ENCODE measurements at regions not wholly inside any gene's neighbourhood (a gene's known extent, or its start where the extent isn't known, plus 50 kb on each side); places are given as distances from the start of the nearest gene placed in this dataset.

DNA sequence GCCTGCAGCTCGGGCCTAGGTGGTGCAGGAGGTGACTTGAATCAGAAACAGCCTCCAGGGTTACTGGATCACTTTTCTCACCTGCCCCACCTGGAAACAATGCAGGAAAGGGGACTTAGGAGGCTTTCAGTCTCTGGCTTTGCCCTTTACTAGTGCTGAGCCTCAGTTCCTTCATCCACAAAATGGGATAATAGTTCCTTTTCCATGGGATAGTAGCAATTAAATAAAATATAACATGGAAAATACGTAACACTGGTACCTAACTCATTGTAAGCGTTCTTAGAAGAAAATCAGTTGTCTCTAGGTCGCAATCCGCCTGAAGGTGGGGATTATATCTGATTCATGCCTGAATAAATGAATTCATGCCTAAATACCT is 91.4 kb upstream of the CALM2 start:
- in situ Hi-C loops (cut with HindIII; ENCODE audit: low sequenced_read_pairs), result no loop called here

GRCh38 chr2:47266939-47267710 is 90.8 kb upstream of the CALM2 start:
- in situ Hi-C loops (cut with HindIII; ENCODE audit: low sequenced_read_pairs), result no loop called here

DNA sequence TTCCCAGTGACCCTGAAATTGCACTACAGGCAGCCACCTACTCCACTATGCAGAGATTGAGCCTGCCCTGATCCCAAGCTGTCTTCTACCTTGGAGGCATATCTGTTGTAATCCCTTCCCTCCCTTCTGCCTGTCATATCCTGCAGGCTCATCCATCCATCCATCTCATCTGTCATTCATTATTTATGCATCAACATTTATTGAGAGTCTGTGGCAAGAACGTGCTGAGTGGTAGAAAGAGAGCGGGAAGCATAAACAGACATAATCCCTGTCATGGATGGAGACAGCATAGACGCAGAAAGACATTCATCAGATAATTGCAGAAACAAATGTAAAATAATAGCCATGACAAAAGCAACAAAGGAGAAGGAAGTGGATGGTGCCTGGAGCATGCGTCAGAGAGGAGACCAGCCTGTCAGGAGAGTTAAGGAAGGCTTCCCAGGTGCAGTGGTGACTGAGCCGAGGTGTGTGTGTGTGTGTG is 89.5 kb upstream of the CALM2 start:
- in situ Hi-C loops (cut with HindIII; ENCODE audit: low sequenced_read_pairs), result no loop called here

DNA sequence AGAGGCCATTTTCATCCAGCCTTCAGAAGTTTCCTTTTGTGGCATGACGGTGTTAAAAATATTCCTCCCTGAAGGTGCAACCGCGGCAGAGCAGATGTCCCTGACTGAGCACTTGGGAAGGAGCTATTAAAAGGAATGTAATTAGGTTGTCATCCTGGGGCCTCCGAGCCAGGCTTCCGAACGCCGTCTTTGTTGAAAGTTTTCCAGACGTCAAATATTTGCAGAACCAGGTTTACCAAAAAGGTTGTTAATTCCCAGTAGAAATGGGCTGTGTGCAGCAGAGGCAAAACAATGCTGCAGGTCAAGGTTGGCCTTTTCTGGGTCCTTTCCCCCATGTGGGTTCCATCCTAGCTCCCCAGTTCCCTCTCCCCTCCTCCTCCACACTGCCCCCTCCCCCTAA is 88.8 kb upstream of the CALM2 start:
- in situ Hi-C loops (cut with HindIII; ENCODE audit: low sequenced_read_pairs), result no loop called here

DNA sequence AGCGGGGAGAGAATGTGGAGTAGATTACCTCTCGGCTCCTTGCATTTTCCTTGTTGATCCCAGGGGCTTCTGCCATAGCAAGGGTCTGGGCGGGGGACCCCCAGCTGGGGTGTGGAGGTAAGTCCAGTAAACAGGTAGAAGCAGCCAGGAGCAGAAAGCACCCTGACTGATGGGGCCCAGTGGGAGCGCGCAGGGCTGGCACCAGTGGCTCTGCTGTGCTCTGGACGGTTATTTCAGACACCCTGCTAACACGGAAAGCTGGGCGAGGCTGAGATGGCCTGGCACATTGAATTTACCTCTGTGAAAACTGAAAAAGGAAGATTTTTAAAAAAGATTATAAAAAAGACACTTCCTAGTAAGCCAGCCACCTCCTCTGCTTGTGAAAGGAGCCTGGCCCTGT is 88.4 kb upstream of the CALM2 start:
- in situ Hi-C loops (cut with HindIII; ENCODE audit: low sequenced_read_pairs), result no loop called here

- in situ Hi-C loops (cut with HindIII; ENCODE audit: low sequenced_read_pairs), result no loop called here
Observed at GRCh38 chr2:47264143-47264542, 87.8 kb upstream of the CALM2 start.

DNA sequence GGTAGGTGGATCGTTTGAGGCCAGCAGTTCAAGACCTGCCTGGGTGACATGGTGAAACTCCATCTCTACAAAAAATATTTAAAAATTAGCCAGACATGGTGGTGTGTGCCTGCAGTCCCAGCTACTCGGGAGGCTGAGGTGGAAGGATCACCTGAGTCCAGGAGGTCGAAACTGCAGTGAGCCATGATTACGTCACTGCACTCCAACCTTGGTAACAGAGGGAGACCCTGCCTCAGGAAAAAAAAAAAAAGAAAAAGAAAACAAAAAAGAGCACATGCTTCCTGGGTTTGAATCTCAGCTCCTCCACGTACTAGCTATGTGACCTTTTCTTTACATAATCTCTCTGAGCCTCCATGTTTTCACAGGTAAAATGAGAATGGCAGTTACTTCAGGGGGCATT is 86.3 kb upstream of the CALM2 start:
- in situ Hi-C loops (cut with HindIII; ENCODE audit: low sequenced_read_pairs), result no loop called here

DNA sequence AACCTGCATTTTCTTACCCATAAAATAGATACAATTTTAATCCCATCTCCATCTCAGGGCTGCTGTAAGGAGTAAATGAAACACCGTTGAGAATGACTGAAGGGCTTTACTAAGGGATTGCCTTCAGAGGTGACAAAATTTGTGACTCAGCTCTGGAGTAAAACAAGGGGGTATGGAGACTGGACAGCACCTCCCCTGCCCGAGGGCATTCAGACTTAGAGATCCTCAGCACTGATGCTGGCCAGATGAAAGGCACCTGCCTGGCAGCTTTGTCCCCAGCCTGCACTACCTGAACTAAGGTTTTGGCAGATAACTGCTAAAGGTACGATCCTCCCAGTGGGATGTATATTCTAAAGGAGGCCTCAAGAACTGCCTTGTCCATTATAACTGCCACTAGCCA is 84.7 kb upstream of the CALM2 start:
- in situ Hi-C loops (cut with HindIII; ENCODE audit: low sequenced_read_pairs), result no loop called here

DNA sequence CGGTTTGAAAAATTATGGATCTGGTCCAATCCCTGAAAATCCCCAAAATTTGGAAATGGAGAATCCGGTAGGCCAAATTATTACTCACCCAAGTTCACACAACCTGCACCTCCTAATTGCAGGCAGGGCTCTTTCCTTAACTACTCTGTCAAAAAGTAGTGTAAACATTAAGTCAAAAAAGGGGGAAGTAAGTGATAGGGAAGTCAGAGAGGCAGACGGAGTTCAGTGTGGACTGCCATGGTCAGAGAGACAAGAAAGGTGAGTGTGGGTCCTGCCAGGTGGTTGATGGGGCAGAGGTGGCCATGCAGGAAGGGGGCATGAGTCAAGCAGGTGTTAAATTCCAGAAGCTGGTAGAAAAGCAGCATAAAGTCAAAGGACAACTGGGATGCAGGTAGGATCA is 83.5 kb upstream of the CALM2 start:
- in situ Hi-C loops (cut with HindIII; ENCODE audit: low sequenced_read_pairs), result no loop called here

- in situ Hi-C loops (cut with HindIII; ENCODE audit: low sequenced_read_pairs), result no loop called here
Observed at GRCh38 chr2:47257946-47258348, 81.6 kb upstream of the CALM2 start.

DNA sequence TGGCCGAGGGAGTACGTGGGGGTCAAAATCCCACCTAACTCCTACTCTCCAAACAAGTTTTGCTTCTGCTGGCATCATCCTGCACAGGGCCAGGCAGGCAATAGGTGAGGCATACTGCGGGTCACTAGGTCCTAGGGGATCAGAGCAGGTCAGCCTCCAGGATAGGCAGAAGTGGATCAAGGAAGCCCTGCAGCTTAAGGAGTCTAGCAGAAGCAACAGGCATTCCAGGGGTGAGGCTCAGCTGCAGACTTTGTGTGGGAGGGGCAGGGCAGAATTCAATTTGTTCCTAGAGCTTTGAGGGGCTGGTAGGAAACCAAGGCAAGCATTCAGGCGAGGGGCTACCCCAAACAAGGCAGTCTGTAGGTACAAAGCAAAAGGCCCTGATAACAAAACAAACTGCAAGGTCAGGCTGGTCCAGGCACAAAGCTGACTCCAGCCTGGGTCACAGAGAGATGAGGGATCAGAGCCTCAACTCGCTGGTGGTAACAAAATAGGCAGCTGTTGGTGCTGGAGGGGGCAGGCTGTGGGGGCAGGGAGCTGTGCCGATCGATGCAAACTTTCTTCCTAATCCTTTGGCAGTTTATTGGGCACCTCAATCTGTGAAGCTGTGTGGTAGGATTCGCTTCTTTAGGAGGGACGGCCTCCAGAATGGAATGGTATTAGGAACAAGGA is 80.2 kb upstream of the CALM2 start:
- in situ Hi-C loops (cut with HindIII; ENCODE audit: low sequenced_read_pairs), result no loop called here

DNA sequence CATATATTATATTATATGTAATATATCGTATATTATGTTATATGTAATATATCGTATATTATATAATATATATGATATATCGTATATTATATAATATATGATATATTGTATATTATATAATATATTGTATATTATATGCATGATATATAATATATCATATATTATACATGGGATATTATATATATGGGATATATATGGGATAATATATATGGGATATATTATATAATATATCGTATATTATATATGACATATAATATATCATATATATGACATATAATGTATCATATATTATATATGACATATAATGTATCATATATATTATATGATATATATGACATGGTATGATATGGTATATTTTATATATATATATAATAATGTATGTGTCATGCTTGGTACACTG is 79.5 kb upstream of the CALM2 start:
- in situ Hi-C loops (cut with HindIII; ENCODE audit: low sequenced_read_pairs), result no loop called here

- in situ Hi-C loops (cut with HindIII; ENCODE audit: low sequenced_read_pairs), result no loop called here
Observed at GRCh38 chr2:47254464-47254863, 78.2 kb upstream of the CALM2 start.

DNA sequence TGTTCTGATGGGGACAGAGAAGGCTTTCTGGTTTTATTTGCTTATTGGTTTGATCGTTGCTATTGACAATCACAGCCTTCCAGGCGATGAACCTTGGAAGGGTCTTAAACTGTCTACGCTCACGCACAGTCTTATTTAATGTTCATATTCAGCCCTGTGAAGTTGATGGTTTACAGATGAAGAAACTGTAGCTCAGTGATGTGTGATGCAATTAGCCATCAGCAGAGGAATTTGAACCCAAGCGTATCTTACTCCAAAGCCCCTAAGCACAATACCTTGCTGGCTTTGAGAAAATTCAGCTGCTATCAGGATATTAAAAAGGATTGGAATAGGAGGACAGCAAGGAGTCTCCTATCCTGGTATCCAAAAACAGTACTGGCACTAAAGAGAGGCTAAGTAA is 77.1 kb upstream of the CALM2 start:
- in situ Hi-C loops (cut with HindIII; ENCODE audit: low sequenced_read_pairs), result no loop called here

DNA sequence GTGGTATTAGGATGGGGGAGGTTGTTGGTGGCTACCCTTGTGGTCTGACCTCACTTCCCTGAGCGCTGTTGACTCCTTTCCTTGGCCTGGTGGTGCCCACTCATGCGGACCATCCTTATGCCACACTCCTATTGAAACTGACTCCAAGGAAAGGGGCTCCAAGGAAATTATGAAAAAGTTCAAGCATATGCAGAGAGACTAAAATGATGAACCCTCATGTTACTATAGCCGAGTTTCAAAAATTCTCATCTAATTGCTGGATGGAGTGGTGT is 75.0 kb upstream of the CALM2 start:
- in situ Hi-C loops (cut with HindIII; ENCODE audit: low sequenced_read_pairs), result no loop called here

DNA sequence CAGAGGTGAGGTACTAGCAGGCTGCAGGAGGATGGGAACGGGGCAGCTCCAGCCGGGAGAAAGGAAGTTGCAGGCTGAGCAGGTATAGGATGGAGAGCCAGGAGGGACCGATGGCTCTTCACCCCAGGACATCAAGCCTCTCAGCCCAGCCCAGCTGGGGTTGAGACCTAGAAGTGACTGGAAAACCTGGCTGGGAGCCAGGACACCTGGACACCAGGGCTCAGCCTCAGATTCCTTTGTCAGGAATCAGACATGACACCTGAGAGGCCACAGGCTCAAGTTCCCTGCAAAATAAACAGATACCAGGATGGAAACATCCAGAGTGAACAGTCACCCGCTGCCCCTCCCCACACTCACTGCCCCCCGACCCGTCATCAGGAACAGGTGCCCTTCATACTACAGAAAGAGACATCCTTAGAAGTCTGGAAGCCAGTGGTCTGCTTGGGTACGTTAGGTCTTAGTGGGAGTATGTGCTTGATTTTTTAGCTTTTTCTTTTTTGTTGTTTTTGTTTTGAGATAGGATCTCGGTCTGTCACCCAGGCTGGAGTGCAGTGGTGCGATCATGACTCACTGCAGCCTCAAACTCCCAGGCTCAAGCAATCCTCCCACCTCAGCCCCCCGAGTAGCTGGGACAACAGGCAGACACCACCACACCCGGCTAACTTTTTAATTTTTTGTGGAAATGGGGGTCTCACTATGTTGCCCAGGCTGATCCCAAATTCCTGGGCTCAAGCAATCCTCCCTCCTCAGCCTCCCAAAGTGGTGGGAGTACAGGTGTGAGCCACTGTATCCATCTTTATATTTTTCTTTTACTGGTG is 74.5 kb upstream of the CALM2 start:
- in situ Hi-C loops (cut with HindIII; ENCODE audit: low sequenced_read_pairs), result no loop called here

- in situ Hi-C loops (cut with HindIII; ENCODE audit: low sequenced_read_pairs), result no loop called here
Observed at GRCh38 chr2:47249931-47250330, 73.6 kb upstream of the CALM2 start.

DNA sequence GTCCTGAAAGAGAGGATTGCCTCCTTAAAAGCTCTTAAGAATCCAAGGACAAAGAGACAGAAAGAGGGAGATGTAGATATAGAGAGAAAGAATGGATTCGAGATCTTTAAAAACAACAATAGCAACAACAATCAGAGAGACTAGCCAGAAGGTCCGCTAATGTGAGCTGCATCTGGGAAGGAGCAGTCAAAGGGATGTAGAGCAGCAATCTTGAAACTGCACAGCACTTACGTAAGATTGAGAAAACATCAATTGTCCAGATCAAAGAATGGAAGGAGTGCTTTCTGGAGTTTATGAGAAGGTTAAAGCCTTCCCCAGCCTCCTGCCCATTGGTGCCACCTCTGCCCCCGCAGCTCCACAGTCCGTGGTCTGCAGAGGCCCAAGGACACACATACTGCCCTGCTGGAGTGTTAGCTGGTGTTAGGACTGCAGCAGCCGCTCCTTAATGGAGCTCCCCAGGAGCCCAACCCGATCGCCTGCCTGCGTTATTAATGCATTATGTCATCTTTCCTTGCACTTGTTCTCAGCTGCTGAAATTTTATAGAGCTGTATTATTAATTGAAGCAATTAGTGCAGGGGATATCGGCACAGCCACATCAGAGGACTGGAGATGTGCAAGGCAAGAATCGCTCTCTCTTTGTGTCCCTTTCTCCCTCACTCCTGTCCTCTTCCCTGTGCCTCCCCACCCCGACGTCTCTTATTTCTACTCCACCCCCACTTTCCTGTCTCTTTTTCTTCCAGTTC is 73.0 kb upstream of the CALM2 start:
- in situ Hi-C loops (cut with HindIII; ENCODE audit: low sequenced_read_pairs), result no loop called here

DNA sequence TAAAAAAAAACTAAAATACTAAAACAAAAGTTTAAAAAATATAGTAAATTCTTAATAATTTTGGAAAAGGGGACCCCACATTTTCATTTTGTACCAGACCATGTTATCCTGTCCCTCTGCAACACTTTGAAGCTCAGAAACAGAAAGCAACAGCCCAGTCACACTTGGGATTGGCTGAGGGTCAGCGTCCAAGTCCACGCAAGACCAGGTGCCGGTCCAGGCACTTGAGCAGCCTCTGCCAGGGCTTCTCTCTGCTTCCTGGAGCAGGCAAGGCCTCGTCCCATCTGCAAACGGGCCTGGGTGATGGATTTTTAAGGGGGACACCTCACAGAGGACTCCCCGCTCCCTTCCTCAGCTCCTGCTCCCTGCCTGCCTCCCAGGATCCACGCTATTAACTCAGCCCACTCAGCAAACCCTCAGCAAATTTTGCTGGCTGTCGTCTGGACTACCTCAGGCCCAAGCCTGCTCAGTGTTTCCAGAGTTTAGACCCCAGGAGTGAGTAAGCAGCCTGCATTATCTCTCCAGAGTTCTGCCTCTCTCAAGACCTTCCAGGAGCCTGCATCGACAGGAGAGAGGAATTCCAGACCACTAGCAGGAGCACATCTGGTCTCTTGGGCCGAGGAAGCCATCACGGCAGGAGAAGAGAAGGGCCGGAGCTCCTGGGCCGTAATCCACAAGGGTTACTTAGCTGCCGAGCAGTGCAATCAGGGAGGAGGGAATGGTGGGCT is 67.4 kb upstream of the CALM2 start:
- in situ Hi-C loops (cut with HindIII; ENCODE audit: low sequenced_read_pairs), result no loop called here

DNA sequence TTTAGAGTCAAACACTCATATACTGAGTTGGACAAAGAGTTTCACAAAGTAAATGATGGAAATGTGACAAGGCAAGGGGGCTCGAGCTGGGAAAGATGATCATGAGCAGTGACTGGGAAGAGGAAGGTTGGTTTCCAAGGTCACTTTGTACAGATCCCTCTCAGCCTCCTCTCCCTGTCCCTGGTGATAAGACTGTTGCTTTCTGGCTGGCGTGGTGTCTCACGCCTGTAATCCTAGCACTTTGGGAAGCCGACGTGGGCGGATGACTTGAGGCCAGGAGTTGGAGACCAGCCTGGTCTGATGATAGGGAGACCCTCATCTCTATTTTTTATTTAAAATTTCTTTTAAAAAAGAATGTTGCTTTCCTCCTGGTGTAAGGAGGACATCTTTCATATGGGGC is 65.4 kb upstream of the CALM2 start:
- in situ Hi-C loops (cut with HindIII; ENCODE audit: low sequenced_read_pairs), result no loop called here

Measured in DLD1 (cell line).